Transverse colon (tissue), 4 donors: ENCODE measurements at regions not wholly inside any gene's neighbourhood (a gene's known extent, or its start where the extent isn't known, plus 50 kb on each side); places are given as distances from the start of the nearest gene placed in this dataset.

Experiments
- DNase-seq: peaks from one replicate; pipeline ENCODE4 v3.0.0-alpha.2; 2019
- H3K27ac ChIP-seq, 4 donors: fragments of 200-600 bp; sonication (generic); 2 replicates each; pipeline ENCODE4 v1.5.1; 2016 to 2018; ENCODE audit warnings: inconsistent platforms in 4 of 4
- H3K27me3 ChIP-seq: fragments of 200-600 bp; sonication (generic); 2 replicates; pipeline ENCODE4 v1.5.1; 2017; ENCODE audit warnings: inconsistent platforms
- H3K36me3 ChIP-seq, 4 donors: fragments of 200-600 bp; sonication (generic); 2 replicates each; pipeline ENCODE4 v1.5.1; 2017 to 2019; ENCODE audit warnings: inconsistent platforms in 4 of 4
- H3K4me1 ChIP-seq, 4 donors: fragments of 200-600 bp; sonication (generic); 2 replicates each; pipeline ENCODE4 v1.5.1; 2017 to 2020; ENCODE audit warnings: inconsistent platforms in 4 of 4
- H3K4me3 ChIP-seq, 4 donors: fragments of 200-600 bp; sonication (generic); 1 replicate in 1 of 4; 2 replicates in 3 of 4; pipeline versions ENCODE4 v1.5.1 to v1.6.1; 2017 to 2019; ENCODE audit warnings: inconsistent platforms in 4 of 4
- H3K9me3 ChIP-seq, 2 donors: fragments of 200-600 bp; sonication (generic); 2 replicates each; pipeline ENCODE4 v1.5.1; 2017 to 2019; ENCODE audit warnings: inconsistent platforms in 2 of 2
- EP300 ChIP-seq: sonication (generic); formaldehyde crosslinking; IDR thresholded peaks from one replicate; pipeline ENCODE4 v1.6.1; 2017; ENCODE audit warnings: antibody characterized with exemption, low read depth
- POLR2A ChIP-seq: fragments of 450-650 bp; IDR thresholded peaks from one replicate; pipeline ENCODE4 v1.6.1; 2016; ENCODE audit warnings: antibody characterized with exemption, mild to moderate bottlenecking, moderate library complexity
- POLR2AphosphoS5 ChIP-seq, 3 donors: sonication (generic); formaldehyde crosslinking; IDR thresholded peaks; one replicate each; pipeline ENCODE4 v1.6.1; 2016; ENCODE audit warnings: antibody characterized with exemption in 3 of 3
- WGBS, 2 donors: methylation state at CpG; one replicate each; pipeline ENCODE4 v1.1.5; 2018; ENCODE audit warnings: low coverage in 1 of 2; 5-methylcytosine and 5-hydroxymethylcytosine counted together
- in situ Hi-C, 4 donors: fragments of 200-750 bp; cut with MboI; loops; one replicate each; pipeline versions ENCODE4 v1.15.0 to v1.15.1; 2017; ENCODE audit warnings: low sequenced_read_pairs in 3 of 4, low pct_ligation_motif_present in 1 of 4, low pct_unique_long_range_greater_than_20kb in 1 of 4
- intact Hi-C: fragments of 100-400 bp; cut with DNase I; formaldehyde crosslinking; loops from one replicate; pipeline ENCODE4 v1.15.1; 2023; ENCODE audit warnings: low total_unique reads
- TF ChIP-seq, protein P1 (sequence below), 5 experiments: fragments of 200-600 bp in 3 of 5; fragments of 450-650 bp in 2 of 5; sonication (generic) in 3 of 5; IDR thresholded peaks; 1 replicate in 2 of 5; 2 replicates in 3 of 5; pipeline ENCODE4 v1.5.1; 2016 to 2017; ENCODE audit warnings: antibody characterized with exemption in 5 of 5, inconsistent platforms in 3 of 5, mild to moderate bottlenecking in 2 of 5, moderate library complexity in 1 of 5

- WGBS, 2 donors = 84 to 100% methylated on average over 1 to 29 of the region's 29 CpGs
- H3K27ac ChIP-seq = no peak overlapping the region
- H3K9me3 ChIP-seq = no peaks in the 10 kb centered on the region
- H3K36me3 ChIP-seq = no peaks in the 10 kb centered on the region
- H3K4me1 ChIP-seq = no peaks in the 10 kb centered on the region
- H3K4me3 ChIP-seq = no peak overlapping the region
- no peak for DNase-seq
- in situ Hi-C loops (no loop called here), intact Hi-C loops (no loop called here)
- TF ChIP-seq, protein P1, sequence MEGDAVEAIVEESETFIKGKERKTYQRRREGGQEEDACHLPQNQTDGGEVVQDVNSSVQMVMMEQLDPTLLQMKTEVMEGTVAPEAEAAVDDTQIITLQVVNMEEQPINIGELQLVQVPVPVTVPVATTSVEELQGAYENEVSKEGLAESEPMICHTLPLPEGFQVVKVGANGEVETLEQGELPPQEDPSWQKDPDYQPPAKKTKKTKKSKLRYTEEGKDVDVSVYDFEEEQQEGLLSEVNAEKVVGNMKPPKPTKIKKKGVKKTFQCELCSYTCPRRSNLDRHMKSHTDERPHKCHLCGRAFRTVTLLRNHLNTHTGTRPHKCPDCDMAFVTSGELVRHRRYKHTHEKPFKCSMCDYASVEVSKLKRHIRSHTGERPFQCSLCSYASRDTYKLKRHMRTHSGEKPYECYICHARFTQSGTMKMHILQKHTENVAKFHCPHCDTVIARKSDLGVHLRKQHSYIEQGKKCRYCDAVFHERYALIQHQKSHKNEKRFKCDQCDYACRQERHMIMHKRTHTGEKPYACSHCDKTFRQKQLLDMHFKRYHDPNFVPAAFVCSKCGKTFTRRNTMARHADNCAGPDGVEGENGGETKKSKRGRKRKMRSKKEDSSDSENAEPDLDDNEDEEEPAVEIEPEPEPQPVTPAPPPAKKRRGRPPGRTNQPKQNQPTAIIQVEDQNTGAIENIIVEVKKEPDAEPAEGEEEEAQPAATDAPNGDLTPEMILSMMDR (IDR thresholded peaks at IDR 0.05) = no peak
- TF ChIP-seq POLR2A (no peak), POLR2AphosphoS5 (IDR thresholded peaks at IDR 0.05) (no peak)
- H3K27me3 ChIP-seq = peaks cover 15% of the 10 kb centered on the region
Measured at GRCh38 chr22:49324527-49325491, 502.9 kb downstream of the BRD1 start.

- TF ChIP-seq POLR2AphosphoS5 (IDR thresholded peaks at IDR 0.05) (no peak), POLR2A (no peak), EP300 (no peak)
- TF ChIP-seq, protein P1 (IDR thresholded peaks at IDR 0.05) = no peak
- Histone ChIP-seq H3K9me3 (no peaks in the 10 kb centered on the region), H3K4me1 (no peaks in the 10 kb centered on the region), H3K27ac (no peak overlapping the region), H3K27me3 (peaks cover 20% of the 10 kb centered on the region), H3K4me3 (no peak overlapping the region), H3K36me3 (no peaks in the 10 kb centered on the region)
- 75 to 100% methylated on average over 1 to 15 of the region's 20 CpGs for WGBS, 2 donors
- intact Hi-C loops = no loop called here
- in situ Hi-C loops = no loop called here
- DNase-seq = no peak
Measured at GRCh38 chr22:49323751-49324415, 503.8 kb downstream of the BRD1 start.

DNA sequence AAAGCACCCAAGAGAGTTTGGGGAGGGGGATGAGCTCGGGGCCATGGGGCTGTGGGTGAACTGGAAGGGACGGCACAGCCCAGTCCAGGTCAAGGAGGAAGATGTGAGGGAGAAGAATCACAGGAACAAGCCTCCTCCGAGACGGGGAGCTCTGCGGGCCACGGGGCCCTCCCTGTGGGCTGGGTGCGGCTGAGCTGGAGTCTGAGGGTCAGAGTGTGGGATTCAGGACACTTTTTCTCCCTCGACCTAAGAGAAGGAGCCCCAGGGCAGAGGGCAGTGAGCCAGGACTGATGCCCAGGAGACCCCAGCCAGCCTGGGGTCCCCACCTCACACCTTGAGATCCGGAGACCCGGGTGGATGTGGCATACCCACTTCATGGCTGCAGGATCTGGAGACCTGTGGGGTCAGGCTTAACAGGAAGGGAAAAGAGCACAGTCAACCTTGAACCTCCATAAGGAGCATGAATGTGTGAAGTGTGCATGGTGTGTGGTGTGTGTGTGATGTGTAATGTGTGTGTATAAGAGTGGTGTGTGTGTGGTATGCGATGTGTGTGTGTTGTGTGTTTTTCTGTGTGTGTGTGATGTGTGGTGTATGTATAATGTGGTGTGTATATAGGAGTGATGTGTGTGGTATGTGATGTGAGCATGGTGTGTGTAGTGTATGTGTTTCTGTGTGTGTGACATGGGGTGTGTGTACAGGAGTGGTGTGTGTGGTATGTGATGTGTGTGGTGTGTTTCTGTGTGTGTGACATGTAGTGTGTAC is 504.6 kb downstream of the BRD1 start:
- no peak for DNase-seq
- H3K36me3 ChIP-seq = no peaks in the 10 kb centered on the region
- in situ Hi-C loops = no loop called here

More for the DNA sequence above, 504.6 kb downstream of the BRD1 start:
- H3K4me3 ChIP-seq = no peak overlapping the region
- H3K9me3 ChIP-seq = no peaks in the 10 kb centered on the region
- peaks cover 26% of the 10 kb centered on the region for H3K27me3 ChIP-seq
- no peak overlapping the region for H3K27ac ChIP-seq
- intact Hi-C loops = no loop called here
- TF ChIP-seq POLR2A (no peak), POLR2AphosphoS5 (IDR thresholded peaks at IDR 0.05) (no peak), EP300 (no peak)
- TF ChIP-seq, protein P1 (IDR thresholded peaks at IDR 0.05) = no peak
- WGBS, 2 donors = 60 to 69% methylated on average over 4 to 11 of the region's 11 CpGs
- H3K4me1 ChIP-seq = no peaks in the 10 kb centered on the region
